ENCODE measurements at regions not wholly inside any gene's neighbourhood (a gene's known extent, or its start where the extent isn't known, plus 50 kb on each side); places are given as distances from the start of the nearest gene placed in this dataset.

DNA sequence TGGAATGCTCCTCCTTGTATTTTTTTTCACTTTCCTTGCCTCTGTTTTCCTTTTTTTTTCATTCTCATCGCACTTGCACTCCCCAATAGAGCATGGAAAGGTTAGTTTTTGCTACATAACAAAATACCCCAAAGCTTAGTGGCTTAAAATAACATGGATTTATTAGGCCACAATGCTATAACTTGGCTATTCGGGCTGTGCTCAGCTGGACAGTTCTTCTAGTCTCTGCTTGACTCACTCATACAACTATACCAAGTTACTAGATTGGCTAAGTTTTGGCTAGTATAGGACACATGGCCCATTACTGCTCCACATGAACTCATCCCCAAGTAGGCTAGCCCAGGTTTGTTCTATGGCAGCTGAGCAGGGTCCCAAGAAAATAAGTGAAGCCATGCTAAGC is 94.5 kb upstream of the ANKEF1 start:
- Mint-ChIP-seq H3K4me1 (no peaks in the 10 kb centered on the region), H3K27ac (no peak overlapping the region), H3K36me3 (no peaks in the 10 kb centered on the region), H3K27me3 (peaks cover 7 to 31% (median 10%) of the 10 kb centered on the region in 5 donors), H3K9me3 (peaks cover 0 to 4% (median 0%) of the 10 kb centered on the region in 9 donors), H3K4me3 (no peak overlapping the region)
- POLR2A ChIA-PET, result no interaction called here
- ATAC-seq (no peak), DNase-seq (no peak)

DNA sequence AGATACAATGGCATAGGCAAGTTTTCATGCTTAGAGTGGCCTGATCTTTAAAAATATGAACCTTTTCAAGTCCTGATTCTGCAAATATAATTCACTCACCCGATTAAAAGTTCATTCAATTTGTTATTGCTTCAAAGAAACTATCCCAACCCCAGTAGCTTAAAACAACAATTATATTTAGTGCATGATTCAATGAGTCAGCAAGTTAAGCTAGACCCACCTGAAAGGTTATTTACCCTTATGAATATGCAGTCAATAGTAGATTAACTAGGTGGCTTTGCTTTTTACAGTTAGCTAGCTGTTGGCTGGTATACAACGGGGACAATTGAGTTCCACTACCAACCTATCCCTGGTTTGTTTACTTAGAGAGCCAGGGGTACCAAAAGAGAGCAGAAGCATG is 95.6 kb upstream of the ANKEF1 start:
- no peaks in the 10 kb centered on the region for H3K4me1 Mint-ChIP-seq
- ATAC-seq (no peak), DNase-seq (no peak)
- peaks cover 0 to 4% (median 0%) of the 10 kb centered on the region in 9 donors for H3K9me3 Mint-ChIP-seq
- H3K4me3 Mint-ChIP-seq, result no peak overlapping the region
- POLR2A ChIA-PET, result no interaction called here
- peaks cover 7 to 31% (median 16%) of the 10 kb centered on the region in 5 donors for H3K27me3 Mint-ChIP-seq
- H3K36me3 Mint-ChIP-seq, result no peaks in the 10 kb centered on the region
- no peak overlapping the region for H3K27ac Mint-ChIP-seq

DNA sequence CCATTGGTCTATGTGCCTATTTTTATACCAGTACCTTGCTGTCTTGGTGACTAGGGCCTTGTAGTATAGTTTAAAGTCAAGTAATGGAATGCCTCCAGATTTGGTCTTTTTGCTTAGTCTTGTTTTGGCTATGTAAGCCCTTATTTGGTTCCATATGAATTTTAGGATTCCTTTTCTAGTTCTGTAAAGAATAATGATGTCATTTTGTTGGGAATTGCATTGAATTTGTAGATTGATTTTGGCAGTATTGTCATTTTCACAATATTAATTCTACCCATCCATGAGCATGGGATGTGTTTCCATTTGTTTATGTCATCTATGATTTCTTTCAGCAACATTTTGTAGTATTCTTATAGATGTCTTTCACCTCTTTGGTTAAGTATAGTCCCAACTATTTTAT is 96.4 kb upstream of the PAK5 start:
- H3K36me3 Mint-ChIP-seq, result no peaks in the 10 kb centered on the region
- H3K4me3 Mint-ChIP-seq, result no peak overlapping the region
- H3K4me1 Mint-ChIP-seq, result no peaks in the 10 kb centered on the region
- no peak overlapping the region for H3K27ac Mint-ChIP-seq
- DNase-seq (no peak), ATAC-seq (no peak)
- peaks cover 0 to 4% (median 0%) of the 10 kb centered on the region in 9 donors for H3K9me3 Mint-ChIP-seq
- POLR2A ChIA-PET, result no interaction called here
- peaks cover 7 to 31% (median 13%) of the 10 kb centered on the region in 5 donors for H3K27me3 Mint-ChIP-seq

DNA sequence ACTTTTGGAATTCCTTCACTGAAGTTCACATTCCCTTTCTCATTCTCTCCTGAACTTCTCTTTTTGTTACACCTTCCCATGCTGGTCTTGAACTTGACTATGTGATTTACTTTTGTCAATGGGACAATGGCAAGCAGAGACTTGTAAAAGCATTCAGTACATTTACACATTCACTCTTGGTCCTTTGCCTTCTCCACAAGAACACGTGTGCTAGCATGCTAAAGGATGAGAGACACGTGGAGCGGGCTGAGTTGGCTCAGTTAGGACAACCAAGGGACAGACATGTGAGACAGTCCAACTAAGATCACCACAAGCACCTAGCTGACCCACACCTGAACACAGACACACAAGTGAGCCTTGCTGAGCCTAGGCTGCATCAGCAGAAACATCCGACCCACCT is 91.3 kb upstream of the PAK5 start:
- DNase-seq (no peak), ATAC-seq (no peak)
- Mint-ChIP-seq H3K27ac (no peak overlapping the region), H3K4me3 (no peak overlapping the region), H3K4me1 (no peaks in the 10 kb centered on the region), H3K36me3 (no peaks in the 10 kb centered on the region), H3K9me3 (no peaks in the 10 kb centered on the region), H3K27me3 (peaks cover 0 to 6% (median 4%) of the 10 kb centered on the region in 5 donors)
- POLR2A ChIA-PET, result no interaction called here

DNA sequence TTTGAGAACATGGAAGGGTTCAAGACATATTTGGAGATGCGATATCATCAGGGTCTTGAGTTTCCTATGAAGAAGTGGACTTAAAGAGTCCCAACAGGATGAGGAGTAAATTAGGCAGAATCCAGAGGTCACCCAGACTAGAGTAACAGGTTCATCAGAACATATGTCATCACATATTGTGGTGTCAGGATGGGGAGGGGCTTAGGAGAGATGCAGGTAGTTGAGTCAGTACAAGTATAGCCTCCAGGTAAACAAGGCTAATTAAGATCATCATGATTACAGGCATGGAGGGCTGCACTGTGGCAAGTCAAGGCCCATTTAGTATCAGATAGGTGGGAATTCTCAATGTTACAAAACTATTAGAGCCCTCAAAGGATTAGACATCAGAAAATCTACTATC is 90.1 kb upstream of the PAK5 start:
- ATAC-seq (no peak), DNase-seq (no peak)
- no peak overlapping the region for H3K27ac Mint-ChIP-seq
- H3K4me1 Mint-ChIP-seq, result no peaks in the 10 kb centered on the region
- POLR2A ChIA-PET, result no interaction called here
- H3K27me3 Mint-ChIP-seq, result peaks cover 0 to 7% (median 0%) of the 10 kb centered on the region in 5 donors
- no peaks in the 10 kb centered on the region for H3K36me3 Mint-ChIP-seq
- H3K9me3 Mint-ChIP-seq, result no peaks in the 10 kb centered on the region
- H3K4me3 Mint-ChIP-seq, result no peak overlapping the region

DNA sequence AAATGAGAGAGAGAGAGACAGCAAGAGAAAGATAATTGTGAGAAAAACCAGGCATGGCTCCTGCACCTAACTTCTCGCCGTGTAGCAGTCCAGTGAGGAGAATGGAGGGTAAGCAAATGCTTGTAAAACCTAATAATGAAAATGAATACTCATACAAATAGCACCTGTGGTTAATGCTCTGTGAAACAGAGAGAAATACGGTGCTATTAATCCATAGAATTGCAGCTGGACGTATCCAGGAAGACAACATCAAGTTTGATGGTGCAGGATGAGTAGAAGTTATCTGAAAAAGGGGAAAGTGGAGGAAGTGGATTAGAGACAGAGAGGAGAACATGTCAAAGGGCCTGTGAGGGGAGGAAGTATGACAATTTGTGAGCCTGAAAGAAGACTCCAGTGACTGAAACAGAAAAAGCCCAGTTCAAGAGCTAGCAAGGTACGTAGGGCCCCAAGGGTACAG is 89.4 kb upstream of the PAK5 start:
- no peak for ATAC-seq
- no peaks in the 10 kb centered on the region for H3K36me3 Mint-ChIP-seq
- POLR2A ChIA-PET, result no interaction called here

DNA sequence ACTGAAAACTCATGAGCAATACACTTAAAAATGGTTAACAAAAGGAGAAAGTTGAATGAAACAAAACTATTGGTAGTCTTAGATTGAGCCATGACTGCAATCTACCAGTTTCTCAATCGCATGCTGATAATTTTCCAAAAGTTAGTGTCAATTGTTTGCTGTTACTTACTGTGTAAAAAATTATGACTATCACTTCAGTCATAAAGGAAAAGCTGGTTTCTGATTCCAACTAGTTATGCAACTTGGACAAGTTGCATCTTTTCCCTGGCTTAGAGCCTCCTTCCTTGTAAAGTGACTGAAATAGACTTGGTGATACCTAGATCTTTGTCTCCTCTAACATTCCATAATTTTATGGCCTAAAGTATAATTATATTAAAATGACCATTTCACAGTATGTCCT is 88.3 kb upstream of the PAK5 start:
- no peaks in the 10 kb centered on the region for H3K4me1 Mint-ChIP-seq
- POLR2A ChIA-PET, result no interaction called here

More for the DNA sequence above, 89.4 kb upstream of the PAK5 start:
- DNase-seq, result no peak
- Mint-ChIP-seq H3K4me3 (no peak overlapping the region), H3K27ac (no peak overlapping the region), H3K9me3 (no peaks in the 10 kb centered on the region), H3K27me3 (peaks cover 0 to 7% (median 0%) of the 10 kb centered on the region in 5 donors), H3K4me1 (no peaks in the 10 kb centered on the region)

DNA sequence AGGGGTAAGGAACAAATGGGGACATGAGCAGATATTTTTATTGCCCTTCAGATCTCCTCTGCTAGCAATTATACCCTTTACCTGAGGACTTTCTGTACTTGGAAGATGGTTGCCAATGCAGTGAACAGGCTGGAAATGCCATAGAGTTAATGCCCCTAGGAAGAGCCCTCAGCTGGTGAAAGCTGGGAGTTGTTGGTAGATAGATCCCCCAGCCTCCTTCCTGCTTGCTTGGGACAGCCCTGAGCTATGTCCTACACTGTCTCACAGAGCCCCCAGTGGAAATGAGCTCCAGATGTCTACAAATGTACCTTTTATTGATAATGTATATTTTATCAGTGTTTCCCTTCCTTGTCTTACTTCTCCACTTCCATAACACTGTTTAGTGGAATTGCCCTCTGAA is 87.6 kb upstream of the PAK5 start:
- no peak overlapping the region for H3K27ac Mint-ChIP-seq

More for the DNA sequence above, 88.3 kb upstream of the PAK5 start:
- no peak overlapping the region for H3K4me3 Mint-ChIP-seq
- no peak overlapping the region for H3K27ac Mint-ChIP-seq
- DNase-seq (no peak), ATAC-seq (no peak)
- no peaks in the 10 kb centered on the region for H3K9me3 Mint-ChIP-seq
- peaks cover 0 to 7% (median 0%) of the 10 kb centered on the region in 5 donors for H3K27me3 Mint-ChIP-seq
- no peaks in the 10 kb centered on the region for H3K36me3 Mint-ChIP-seq

DNA sequence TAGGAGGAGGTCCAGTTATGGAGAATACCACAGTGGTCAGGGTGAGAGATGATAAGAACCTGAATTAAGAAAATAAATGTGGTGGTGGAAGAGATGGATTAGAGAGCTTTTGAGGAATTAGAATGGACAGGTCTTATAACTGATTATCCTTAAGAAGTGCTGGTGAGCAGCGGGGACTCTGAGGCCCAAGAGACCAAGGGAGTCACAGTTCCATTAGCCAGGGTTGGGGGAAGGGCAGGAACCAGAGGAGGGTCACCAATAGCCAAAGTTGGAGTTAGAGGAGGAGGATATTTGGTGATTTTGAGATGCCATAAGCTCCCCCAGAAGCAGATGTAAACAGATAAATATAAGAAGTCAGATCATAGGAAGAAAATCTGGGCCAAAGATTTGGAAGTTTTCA is 87.1 kb upstream of the PAK5 start:
- DNase-seq (no peak), ATAC-seq (no peak)
- Mint-ChIP-seq H3K4me3 (no peak overlapping the region), H3K27ac (no peak overlapping the region), H3K9me3 (no peaks in the 10 kb centered on the region), H3K36me3 (no peaks in the 10 kb centered on the region), H3K4me1 (no peaks in the 10 kb centered on the region), H3K27me3 (peaks cover 0 to 7% (median 2%) of the 10 kb centered on the region in 5 donors)
- POLR2A ChIA-PET, result no interaction called here

More for the DNA sequence above, 87.6 kb upstream of the PAK5 start:
- DNase-seq (no peak), ATAC-seq (no peak)
- Mint-ChIP-seq H3K4me1 (no peaks in the 10 kb centered on the region), H3K9me3 (no peaks in the 10 kb centered on the region), H3K4me3 (no peak overlapping the region), H3K36me3 (no peaks in the 10 kb centered on the region), H3K27me3 (peaks cover 0 to 7% (median 0%) of the 10 kb centered on the region in 5 donors)
- POLR2A ChIA-PET, result no interaction called here

DNA sequence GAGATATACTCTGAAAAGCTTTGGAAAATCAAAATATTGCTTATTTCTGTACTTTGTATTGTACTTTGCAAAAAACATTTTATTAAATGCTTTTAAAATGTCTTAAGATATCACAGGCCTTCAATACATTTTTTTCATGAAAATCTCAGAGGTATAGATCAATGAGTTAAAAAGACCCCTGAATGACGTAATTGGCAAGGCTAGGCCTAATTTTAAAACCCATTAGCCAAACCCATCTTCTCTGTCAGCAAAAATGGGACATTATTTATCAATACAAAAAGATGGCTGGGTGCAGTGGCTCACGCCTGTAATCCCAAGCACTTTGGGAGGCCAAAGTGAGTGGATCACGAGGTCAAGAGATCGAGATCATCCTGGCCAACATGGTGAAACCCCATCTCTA is 84.8 kb upstream of the PAK5 start:
- DNase-seq, result no peak
- no peaks in the 10 kb centered on the region for H3K36me3 Mint-ChIP-seq
- H3K4me1 Mint-ChIP-seq, result peaks cover 0 to 2% (median 0%) of the 10 kb centered on the region in 4 donors
- H3K27ac Mint-ChIP-seq, result no peak overlapping the region
- peaks cover 0 to 4% (median 3%) of the 10 kb centered on the region in 5 donors for H3K27me3 Mint-ChIP-seq
- no peak for ATAC-seq
- H3K9me3 Mint-ChIP-seq, result no peaks in the 10 kb centered on the region
- POLR2A ChIA-PET, result no interaction called here
- no peak overlapping the region for H3K4me3 Mint-ChIP-seq

DNA sequence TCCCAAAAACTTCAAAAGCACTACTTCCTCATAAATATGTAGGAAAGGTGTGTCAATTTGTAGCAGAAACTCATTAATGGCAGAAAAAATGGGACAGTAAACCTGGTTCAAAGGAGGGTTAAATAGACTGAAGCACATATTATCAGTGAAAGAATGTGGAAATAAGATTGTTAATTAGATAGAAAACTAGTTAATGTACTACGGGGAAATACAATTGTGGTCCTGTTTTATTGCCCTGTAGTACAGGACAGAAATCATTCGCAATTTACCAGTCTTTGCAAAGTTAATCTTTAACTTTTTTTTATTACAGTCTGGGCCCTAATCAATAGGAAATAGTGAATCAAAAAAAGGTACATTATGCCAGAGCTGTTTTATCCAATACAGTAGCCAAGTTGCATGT is 82.0 kb upstream of the PAK5 start:
- Mint-ChIP-seq H3K9me3 (peaks cover 0 to 2% (median 0%) of the 10 kb centered on the region in 9 donors), H3K27me3 (peaks cover 5 to 23% (median 14%) of the 10 kb centered on the region in 5 donors), H3K4me1 (peaks cover 0 to 2% (median 0%) of the 10 kb centered on the region in 4 donors), H3K27ac (no peak overlapping the region), H3K4me3 (no peak overlapping the region), H3K36me3 (no peaks in the 10 kb centered on the region)
- POLR2A ChIA-PET, result no interaction called here
- ATAC-seq, result no peak
- DNase-seq, result no peak

DNA sequence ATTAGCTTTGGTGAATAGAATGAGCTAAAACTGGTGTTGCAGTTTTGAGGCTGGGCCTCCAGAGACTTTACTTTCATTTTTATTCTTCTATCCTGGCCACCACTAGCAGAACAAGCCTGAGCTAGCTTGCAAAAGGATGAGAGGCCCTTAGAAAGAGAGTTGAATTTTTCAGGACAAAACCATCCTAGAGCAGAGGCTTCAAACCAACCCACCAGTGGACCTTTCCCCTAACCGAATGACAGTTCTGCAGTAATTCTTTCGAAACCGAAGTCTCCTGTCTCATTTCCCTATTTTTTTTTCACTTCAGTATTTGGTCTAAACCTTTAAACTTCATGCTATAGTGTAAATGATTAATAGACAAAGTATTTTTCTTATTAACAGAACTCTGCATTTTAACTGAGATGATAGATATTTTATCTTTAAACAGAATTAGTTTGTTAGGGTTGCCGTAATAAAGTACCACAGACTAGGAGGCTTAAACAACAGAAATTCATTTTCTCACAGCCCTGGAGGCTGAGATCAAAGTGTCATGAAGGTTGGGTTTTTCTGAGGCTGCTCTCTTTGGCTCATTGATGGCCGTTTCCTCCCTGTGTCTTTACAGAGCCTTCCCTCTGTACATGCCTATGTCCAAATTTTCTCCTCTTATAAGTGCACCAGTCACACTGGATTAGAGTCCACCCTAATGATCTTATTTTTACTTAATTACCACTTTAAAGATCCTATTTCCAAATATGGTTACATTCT is 80.6 kb upstream of the PAK5 start:
- DNase-seq, result no peak
- Mint-ChIP-seq H3K9me3 (peaks cover 0 to 2% (median 0%) of the 10 kb centered on the region in 9 donors), H3K27ac (no peak overlapping the region), H3K27me3 (peaks cover 5 to 32% (median 19%) of the 10 kb centered on the region in 5 donors), H3K4me1 (peaks cover 0 to 2% (median 0%) of the 10 kb centered on the region in 4 donors), H3K4me3 (no peak overlapping the region), H3K36me3 (no peaks in the 10 kb centered on the region)
- POLR2A ChIA-PET, result no interaction called here
- ATAC-seq, result no peak

DNA sequence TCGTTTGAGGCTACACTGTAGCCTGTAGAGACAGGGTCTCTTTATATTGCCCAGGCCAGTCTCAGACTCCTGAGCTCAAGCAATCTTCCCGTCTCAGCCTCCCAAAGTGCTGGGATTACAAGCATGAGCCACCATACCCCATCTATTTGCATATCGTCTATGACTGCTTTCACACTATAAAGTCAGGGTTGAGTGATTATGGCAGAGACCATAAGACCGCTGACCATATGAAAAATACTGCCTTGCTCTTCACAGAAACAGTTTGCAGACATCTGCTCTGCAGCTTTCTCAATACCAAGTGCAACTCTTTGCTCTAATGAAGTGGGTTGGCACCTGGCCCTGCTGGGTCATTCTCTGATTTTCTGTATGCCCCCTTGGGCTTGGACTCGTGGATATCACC is 79.5 kb upstream of the PAK5 start:
- ATAC-seq (no peak), DNase-seq (no peak)
- Mint-ChIP-seq H3K27ac (no peak overlapping the region), H3K4me3 (no peak overlapping the region), H3K36me3 (no peaks in the 10 kb centered on the region), H3K27me3 (peaks cover 5 to 32% (median 22%) of the 10 kb centered on the region in 5 donors), H3K9me3 (peaks cover 0 to 2% (median 0%) of the 10 kb centered on the region in 9 donors), H3K4me1 (peaks cover 0 to 2% (median 0%) of the 10 kb centered on the region in 4 donors)
- POLR2A ChIA-PET, result no interaction called here

DNA sequence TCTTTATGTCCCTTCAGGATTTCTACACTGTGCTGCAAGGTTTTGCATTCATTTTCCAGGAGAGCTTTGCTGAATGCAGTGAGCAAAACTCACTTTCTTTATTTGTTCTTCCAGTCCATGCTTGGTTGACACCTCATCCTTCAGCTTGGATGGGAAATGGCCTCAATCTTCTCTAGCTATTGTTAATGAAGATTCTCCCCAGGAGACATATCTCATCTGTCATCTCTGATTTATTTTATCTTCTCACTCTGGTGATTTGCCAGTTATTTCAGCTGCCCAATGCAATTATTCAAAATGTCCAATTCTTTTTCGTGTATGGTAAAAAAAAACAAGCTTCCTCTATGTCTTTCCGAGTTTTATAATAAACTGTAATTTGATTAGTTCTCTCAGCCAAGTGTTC is 77.9 kb upstream of the PAK5 start:
- Mint-ChIP-seq H3K36me3 (no peaks in the 10 kb centered on the region), H3K9me3 (peaks cover 0 to 2% (median 0%) of the 10 kb centered on the region in 9 donors), H3K27me3 (peaks cover 8 to 36% (median 23%) of the 10 kb centered on the region in 5 donors), H3K4me3 (no peak overlapping the region), H3K27ac (no peak overlapping the region), H3K4me1 (peaks cover 0 to 2% (median 0%) of the 10 kb centered on the region in 4 donors)
- ATAC-seq, result no peak
- DNase-seq, result no peak
- POLR2A ChIA-PET, result no interaction called here
